SK-N-SH treated with all-trans-retinoic acid at 6 μM for 48 hours (cell line): ENCODE measurements at regions not wholly inside any gene's neighbourhood (a gene's known extent, or its start where the extent isn't known, plus 50 kb on each side); places are given as distances from the start of the nearest gene placed in this dataset.

ENCODE experiments used
- ATAC-seq: fragments of 200-7000 bp; cut with Tn5 transposase; 3 replicates; pipeline ENCODE4 v1.9.1; 2020; ENCODE audit warnings: mild to moderate bottlenecking, moderate library complexity
- BACH2 ChIP-seq: fragments of 250-450 bp; sonication (Bioruptor Pico); IDR thresholded peaks from 2 replicates; pipeline ENCODE4 v1.9.0; 2021; ENCODE audit warnings: mild to moderate bottlenecking, borderline replicate concordance
- CREB5 ChIP-seq: fragments of 250-450 bp; sonication (Bioruptor Pico); IDR thresholded peaks from 2 replicates; pipeline ENCODE4 v1.5.1; 2020; ENCODE audit warnings: low read depth, mild to moderate bottlenecking, moderate library complexity
- CSDC2 ChIP-seq: fragments of 250-450 bp; sonication (Bioruptor Pico); IDR thresholded peaks from 2 replicates; pipeline ENCODE4 v1.5.0; 2020; ENCODE audit warnings: mild to moderate bottlenecking, moderate library complexity
- ESRRG ChIP-seq: fragments of 250-450 bp; sonication (Bioruptor Pico); IDR thresholded peaks from 2 replicates; pipeline ENCODE4 v1.6.1; 2021; ENCODE audit warnings: mild to moderate bottlenecking
- GLIS3 ChIP-seq: fragments of 250-450 bp; sonication (Bioruptor Pico); IDR thresholded peaks from 2 replicates; pipeline ENCODE4 v1.5.0; 2020; ENCODE audit warnings: mild to moderate bottlenecking, moderate library complexity
- ISL1 ChIP-seq: fragments of 250-450 bp; sonication (Bioruptor Pico); IDR thresholded peaks from 2 replicates; pipeline ENCODE4 v2.1.2; 2022; ENCODE audit warnings: mild to moderate bottlenecking, moderate library complexity
- OSR1 ChIP-seq: fragments of 250-450 bp; sonication (Bioruptor Pico); IDR thresholded peaks from 2 replicates; pipeline ENCODE4 v1.8.0; 2022; ENCODE audit warnings: moderate library complexity, mild to moderate bottlenecking, inconsistent platforms
- RARB ChIP-seq: fragments of 250-450 bp; sonication (Bioruptor Pico); IDR thresholded peaks from 2 replicates; pipeline ENCODE4 v1.8.0; 2021; ENCODE audit warnings: mild to moderate bottlenecking, moderate library complexity
- SNAI2 ChIP-seq: fragments of 250-450 bp; sonication (Bioruptor Pico); IDR thresholded peaks from 2 replicates; pipeline ENCODE4 v1.5.0; 2020; ENCODE audit warnings: mild to moderate bottlenecking, moderate library complexity
- TOX ChIP-seq: fragments of 250-450 bp; sonication (Bioruptor Pico); IDR thresholded peaks from 2 replicates; pipeline ENCODE4 v1.8.0; 2021; ENCODE audit warnings: mild to moderate bottlenecking, moderate library complexity, borderline replicate concordance
- ZC3H10 ChIP-seq: fragments of 250-450 bp; sonication (Bioruptor Pico); IDR thresholded peaks from 2 replicates; pipeline ENCODE4 v1.5.1; 2021; ENCODE audit warnings: mild to moderate bottlenecking, moderate library complexity
- ZFP3 ChIP-seq: fragments of 250-450 bp; sonication (Bioruptor Pico); IDR thresholded peaks from 2 replicates; pipeline ENCODE4 v1.5.0; 2020; ENCODE audit warnings: mild to moderate bottlenecking, moderate library complexity
- ZFP30 ChIP-seq: fragments of 450-650 bp; formaldehyde crosslinking; IDR thresholded peaks from 2 replicates; pipeline ENCODE4 v1.5.0; 2022; ENCODE audit warnings: mild to moderate bottlenecking, moderate library complexity
- ZNF565 ChIP-seq: fragments of 450-650 bp; formaldehyde crosslinking; conservative IDR thresholded peaks from 2 replicates; pipeline ENCODE4 v1.5.0; 2020; ENCODE audit warnings: low read depth, mild to moderate bottlenecking, moderate library complexity
- ZNF70 ChIP-seq: fragments of 450-650 bp; formaldehyde crosslinking; IDR thresholded peaks from 2 replicates; pipeline ENCODE4 v1.5.0; 2020; ENCODE audit warnings: mild to moderate bottlenecking, moderate library complexity
- ZNF8 ChIP-seq: fragments of 450-650 bp; formaldehyde crosslinking; IDR thresholded peaks from 2 replicates; pipeline ENCODE4 v1.5.0; 2020; ENCODE audit warnings: mild to moderate bottlenecking, moderate library complexity
- TF ChIP-seq, protein P1 (sequence below): fragments of 250-450 bp; sonication (Bioruptor Pico); IDR thresholded peaks from 2 replicates; pipeline ENCODE4 v1.8.0; 2020; ENCODE audit warnings: mild to moderate bottlenecking, moderate library complexity, borderline replicate concordance
- TF ChIP-seq, protein P2 (sequence below): fragments of 250-450 bp; sonication (Bioruptor Pico); IDR thresholded peaks from 2 replicates; pipeline ENCODE4 v1.8.0; 2021; ENCODE audit warnings: low read depth, mild to moderate bottlenecking, moderate library complexity, borderline replicate concordance
- TF ChIP-seq, protein P3 (sequence below): fragments of 250-450 bp; sonication (Bioruptor Pico); IDR thresholded peaks from 2 replicates; pipeline ENCODE4 v1.5.0; 2020; ENCODE audit warnings: mild to moderate bottlenecking, moderate library complexity
- TF ChIP-seq, protein P4 (sequence below): fragments of 250-450 bp; sonication (Bioruptor Pico); IDR thresholded peaks from 2 replicates; pipeline ENCODE4 v1.5.1; 2021; ENCODE audit warnings: mild to moderate bottlenecking, moderate library complexity

GRCh38 chr6:119636060-119636459 is 286.5 kb upstream of the MAN1A1 start:
- TF ChIP-seq CREB5 (CRISPR knock-in tag) (no peak), ZNF8 (CRISPR knock-in tag) (no peak), ZC3H10 (CRISPR knock-in tag) (no peak)
- ATAC-seq = no peak

DNA sequence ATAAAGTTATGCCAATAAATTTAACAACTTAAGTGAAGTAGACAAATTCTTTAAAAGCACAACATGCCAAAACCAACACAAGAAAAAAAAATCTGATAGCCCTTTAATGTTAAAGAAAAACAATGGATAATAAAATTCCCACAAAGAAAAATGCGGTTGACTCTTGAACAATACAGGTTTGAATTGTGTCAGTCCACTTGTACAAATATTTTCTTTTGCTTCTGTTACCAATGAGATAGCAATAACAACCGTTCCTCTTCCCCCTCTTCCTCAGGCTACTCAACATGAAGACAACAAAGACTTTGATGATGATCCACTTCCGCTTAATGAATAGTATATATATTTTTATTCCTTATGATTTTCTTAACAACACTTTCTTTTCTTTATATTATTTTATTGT is 283.9 kb upstream of the MAN1A1 start:
- ATAC-seq = no peak
- TF ChIP-seq CREB5 (CRISPR knock-in tag) (no peak), ZNF8 (CRISPR knock-in tag) (no peak)

- no peak for TF ChIP-seq ZNF565 (CRISPR knock-in tag)
- TF ChIP-seq RARB (CRISPR knock-in tag) = no peak
- no peak for TF ChIP-seq ISL1
- TF ChIP-seq, protein P1, sequence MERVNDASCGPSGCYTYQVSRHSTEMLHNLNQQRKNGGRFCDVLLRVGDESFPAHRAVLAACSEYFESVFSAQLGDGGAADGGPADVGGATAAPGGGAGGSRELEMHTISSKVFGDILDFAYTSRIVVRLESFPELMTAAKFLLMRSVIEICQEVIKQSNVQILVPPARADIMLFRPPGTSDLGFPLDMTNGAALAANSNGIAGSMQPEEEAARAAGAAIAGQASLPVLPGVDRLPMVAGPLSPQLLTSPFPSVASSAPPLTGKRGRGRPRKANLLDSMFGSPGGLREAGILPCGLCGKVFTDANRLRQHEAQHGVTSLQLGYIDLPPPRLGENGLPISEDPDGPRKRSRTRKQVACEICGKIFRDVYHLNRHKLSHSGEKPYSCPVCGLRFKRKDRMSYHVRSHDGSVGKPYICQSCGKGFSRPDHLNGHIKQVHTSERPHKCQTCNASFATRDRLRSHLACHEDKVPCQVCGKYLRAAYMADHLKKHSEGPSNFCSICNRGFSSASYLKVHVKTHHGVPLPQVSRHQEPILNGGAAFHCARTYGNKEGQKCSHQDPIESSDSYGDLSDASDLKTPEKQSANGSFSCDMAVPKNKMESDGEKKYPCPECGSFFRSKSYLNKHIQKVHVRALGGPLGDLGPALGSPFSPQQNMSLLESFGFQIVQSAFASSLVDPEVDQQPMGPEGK (CRISPR knock-in tag) = no peak
- no peak for TF ChIP-seq CREB5 (CRISPR knock-in tag)
- no peak for TF ChIP-seq ZFP3
- TF ChIP-seq CSDC2 (CRISPR knock-in tag) = no peak
- TF ChIP-seq OSR1 = no peak
- TF ChIP-seq ESRRG (CRISPR knock-in tag) = no peak
- TF ChIP-seq ZFP30 (CRISPR knock-in tag) = no peak
- no peak for TF ChIP-seq ZNF8 (CRISPR knock-in tag)
- no peak for TF ChIP-seq TOX (CRISPR knock-in tag)
- TF ChIP-seq ZNF70 = no peak
- no peak for TF ChIP-seq BACH2 (CRISPR knock-in tag)
- no peak for TF ChIP-seq SNAI2 (CRISPR knock-in tag)
- TF ChIP-seq, protein P2, sequence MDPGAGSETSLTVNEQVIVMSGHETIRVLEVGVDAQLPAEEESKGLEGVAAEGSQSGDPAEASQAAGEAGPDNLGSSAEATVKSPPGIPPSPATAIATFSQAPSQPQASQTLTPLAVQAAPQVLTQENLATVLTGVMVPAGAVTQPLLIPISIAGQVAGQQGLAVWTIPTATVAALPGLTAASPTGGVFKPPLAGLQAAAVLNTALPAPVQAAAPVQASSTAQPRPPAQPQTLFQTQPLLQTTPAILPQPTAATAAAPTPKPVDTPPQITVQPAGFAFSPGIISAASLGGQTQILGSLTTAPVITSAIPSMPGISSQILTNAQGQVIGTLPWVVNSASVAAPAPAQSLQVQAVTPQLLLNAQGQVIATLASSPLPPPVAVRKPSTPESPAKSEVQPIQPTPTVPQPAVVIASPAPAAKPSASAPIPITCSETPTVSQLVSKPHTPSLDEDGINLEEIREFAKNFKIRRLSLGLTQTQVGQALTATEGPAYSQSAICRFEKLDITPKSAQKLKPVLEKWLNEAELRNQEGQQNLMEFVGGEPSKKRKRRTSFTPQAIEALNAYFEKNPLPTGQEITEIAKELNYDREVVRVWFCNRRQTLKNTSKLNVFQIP (CRISPR knock-in tag) = no peak
- TF ChIP-seq, protein P3, sequence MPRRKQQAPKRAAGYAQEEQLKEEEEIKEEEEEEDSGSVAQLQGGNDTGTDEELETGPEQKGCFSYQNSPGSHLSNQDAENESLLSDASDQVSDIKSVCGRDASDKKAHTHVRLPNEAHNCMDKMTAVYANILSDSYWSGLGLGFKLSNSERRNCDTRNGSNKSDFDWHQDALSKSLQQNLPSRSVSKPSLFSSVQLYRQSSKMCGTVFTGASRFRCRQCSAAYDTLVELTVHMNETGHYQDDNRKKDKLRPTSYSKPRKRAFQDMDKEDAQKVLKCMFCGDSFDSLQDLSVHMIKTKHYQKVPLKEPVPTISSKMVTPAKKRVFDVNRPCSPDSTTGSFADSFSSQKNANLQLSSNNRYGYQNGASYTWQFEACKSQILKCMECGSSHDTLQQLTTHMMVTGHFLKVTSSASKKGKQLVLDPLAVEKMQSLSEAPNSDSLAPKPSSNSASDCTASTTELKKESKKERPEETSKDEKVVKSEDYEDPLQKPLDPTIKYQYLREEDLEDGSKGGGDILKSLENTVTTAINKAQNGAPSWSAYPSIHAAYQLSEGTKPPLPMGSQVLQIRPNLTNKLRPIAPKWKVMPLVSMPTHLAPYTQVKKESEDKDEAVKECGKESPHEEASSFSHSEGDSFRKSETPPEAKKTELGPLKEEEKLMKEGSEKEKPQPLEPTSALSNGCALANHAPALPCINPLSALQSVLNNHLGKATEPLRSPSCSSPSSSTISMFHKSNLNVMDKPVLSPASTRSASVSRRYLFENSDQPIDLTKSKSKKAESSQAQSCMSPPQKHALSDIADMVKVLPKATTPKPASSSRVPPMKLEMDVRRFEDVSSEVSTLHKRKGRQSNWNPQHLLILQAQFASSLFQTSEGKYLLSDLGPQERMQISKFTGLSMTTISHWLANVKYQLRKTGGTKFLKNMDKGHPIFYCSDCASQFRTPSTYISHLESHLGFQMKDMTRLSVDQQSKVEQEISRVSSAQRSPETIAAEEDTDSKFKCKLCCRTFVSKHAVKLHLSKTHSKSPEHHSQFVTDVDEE = no peak
- TF ChIP-seq, protein P4, sequence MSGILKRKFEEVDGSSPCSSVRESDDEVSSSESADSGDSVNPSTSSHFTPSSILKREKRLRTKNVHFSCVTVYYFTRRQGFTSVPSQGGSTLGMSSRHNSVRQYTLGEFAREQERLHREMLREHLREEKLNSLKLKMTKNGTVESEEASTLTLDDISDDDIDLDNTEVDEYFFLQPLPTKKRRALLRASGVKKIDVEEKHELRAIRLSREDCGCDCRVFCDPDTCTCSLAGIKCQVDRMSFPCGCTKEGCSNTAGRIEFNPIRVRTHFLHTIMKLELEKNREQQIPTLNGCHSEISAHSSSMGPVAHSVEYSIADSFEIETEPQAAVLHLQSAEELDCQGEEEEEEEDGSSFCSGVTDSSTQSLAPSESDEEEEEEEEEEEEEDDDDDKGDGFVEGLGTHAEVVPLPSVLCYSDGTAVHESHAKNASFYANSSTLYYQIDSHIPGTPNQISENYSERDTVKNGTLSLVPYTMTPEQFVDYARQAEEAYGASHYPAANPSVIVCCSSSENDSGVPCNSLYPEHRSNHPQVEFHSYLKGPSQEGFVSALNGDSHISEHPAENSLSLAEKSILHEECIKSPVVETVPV (CRISPR knock-in tag) = no peak
- no peak for TF ChIP-seq GLIS3 (CRISPR knock-in tag)
These were observed 281.1 kb upstream of the MAN1A1 start for GRCh38 chr6:119630561-119631192.

More at GRCh38 chr6:119630561-119631192, 281.1 kb upstream of the MAN1A1 start:
- no peak for ATAC-seq
